ENCODE measurements at regions not wholly inside any gene's neighbourhood (a gene's known extent, or its start where the extent isn't known, plus 50 kb on each side); places are given as distances from the start of the nearest gene placed in this dataset.

GRCh38 chr3:10614168-10614567 is 108.8 kb upstream of the ATP2B2 start:
- Histone ChIP-seq H3K27ac (ENCODE audit: low read depth, low read length) (no peak overlapping the region), H3K9me3 (ENCODE audit: control insufficient read depth in 1 of 2, insufficient read depth in 1 of 2, low read depth in 1 of 2, low read length in 2 of 2) (no peaks in the 10 kb centered on the region; a peak in 1 of 4 replicates), H4K20me1 (ENCODE audit: insufficient read depth) (no peaks in the 10 kb centered on the region), H2AFZ (ENCODE audit: low read depth, low read length, poor library complexity, severe bottlenecking) (no peak overlapping the region), H3K27me3 (ENCODE audit: insufficient read depth, low read length) (peaks cover 46% of the 10 kb centered on the region), H3K4me1 (ENCODE audit: control insufficient read depth in 1 of 2, insufficient read depth in 2 of 2, low read length in 2 of 2) (no peaks in the 10 kb centered on the region), H3K9ac (ENCODE audit: low read length) (no peak overlapping the region), H3K4me3 (replicated peaks in 1 of 2; ENCODE audit: low read depth in 1 of 2, low read length in 2 of 2) (no peak overlapping the region), H3K4me2 (ENCODE audit: low read length) (no peak overlapping the region), H3K36me3 (ENCODE audit: control insufficient read depth in 1 of 2, insufficient read depth in 2 of 2, low read length in 2 of 2) (no peaks in the 10 kb centered on the region), H3K9me2 (ENCODE audit: insufficient read depth) (no peaks in the 10 kb centered on the region), H3K79me2 (ENCODE audit: insufficient read depth, low read length) (no peaks in the 10 kb centered on the region)
- intact Hi-C loops (cut with micrococcal nuclease): no loop called here
- DNase-seq (ENCODE audit: low read depth, low spot score) (no peak), ATAC-seq (no peak)
- ChIA-PET CTCF (no interaction called here), RAD21 (ENCODE audit: low non-redundant PET in 1 of 2, low total read pairs in 2 of 2, uncharacterized antibody in 2 of 2, unreplicated experiment in 2 of 2) (no interaction called here), POLR2A (no interaction called here)
- no peak for TF ChIP-seq CBX3 (IDR thresholded peaks at IDR 0.05; ENCODE audit: low read depth)
- no peak for TF ChIP-seq ELF1 (IDR thresholded peaks at IDR 0.05; ENCODE audit: borderline replicate concordance, low read depth)
- TF ChIP-seq JUND (IDR thresholded peaks at IDR 0.05): no peak
- no peak for TF ChIP-seq MAX (IDR thresholded peaks at IDR 0.05)
- no peak for TF ChIP-seq RAD21 (IDR thresholded peaks at IDR 0.05; ENCODE audit: low read depth)
- no peak for TF ChIP-seq ZBTB33 (IDR thresholded peaks at IDR 0.05; ENCODE audit: extremely low read depth, insufficient replicate concordance, low read length)
- no peak for TF ChIP-seq SP1 (IDR thresholded peaks at IDR 0.05; ENCODE audit: low read depth)
- TF ChIP-seq REST (IDR thresholded peaks at IDR 0.05; ENCODE audit: low read depth): no peak
- no peak for TF ChIP-seq SRF (IDR thresholded peaks at IDR 0.05; ENCODE audit: low read depth)
- no peak for TF ChIP-seq CEBPB (IDR thresholded peaks at IDR 0.05; ENCODE audit: low read depth)
- no peak for TF ChIP-seq YY1 (IDR thresholded peaks at IDR 0.05; ENCODE audit: extremely low read depth, insufficient replicate concordance, low read depth, low read length)
- no peak for TF ChIP-seq CTCF (IDR thresholded peaks at IDR 0.05 in 2 of 3, conservative IDR thresholded peaks at IDR 0.05 in 1 of 3; ENCODE audit: borderline replicate concordance in 1 of 3, insufficient read depth in 1 of 3, low read depth in 2 of 3, low read length in 2 of 3)
- TF ChIP-seq EZH2phosphoT487 (IDR thresholded peaks at IDR 0.05; ENCODE audit: borderline replicate concordance): no peak
- TF ChIP-seq ZFX (IDR thresholded peaks at IDR 0.05): no peak
- no peak for TF ChIP-seq EZH2 (IDR thresholded peaks at IDR 0.05)
- TF ChIP-seq ZNF274 (IDR thresholded peaks at IDR 0.05; ENCODE audit: low read depth, low read length): no peak
- TF ChIP-seq POLR2AphosphoS5 (IDR thresholded peaks at IDR 0.05; ENCODE audit: low read depth, low read length): no peak
- TF ChIP-seq EGR1 (IDR thresholded peaks at IDR 0.05; ENCODE audit: low read depth): no peak
- no peak for TF ChIP-seq POLR2A (IDR thresholded peaks at IDR 0.05; ENCODE audit: borderline replicate concordance, extremely low read depth, insufficient read depth, insufficient read length)
- no peak for TF ChIP-seq FOSL1 (IDR thresholded peaks at IDR 0.05; ENCODE audit: low read depth)
- no TSS peak for BruUV-seq (replicated peaks)

Data from HCT116 (cell line).